Hematopoietic multipotent progenitor cell treated with erythropoietin and hydrocortisone succinate and interleukin-3 and kit ligand, for 4 days (in vitro differentiated cells): ENCODE measurements at regions not wholly inside any gene's neighbourhood (a gene's known extent, or its start where the extent isn't known, plus 50 kb on each side); places are given as distances from the start of the nearest gene placed in this dataset.

ENCODE experiments used
- DNase-seq: peaks from one replicate; pipeline ENCODE4 v3.0.0-alpha.2; 2015

DNA sequence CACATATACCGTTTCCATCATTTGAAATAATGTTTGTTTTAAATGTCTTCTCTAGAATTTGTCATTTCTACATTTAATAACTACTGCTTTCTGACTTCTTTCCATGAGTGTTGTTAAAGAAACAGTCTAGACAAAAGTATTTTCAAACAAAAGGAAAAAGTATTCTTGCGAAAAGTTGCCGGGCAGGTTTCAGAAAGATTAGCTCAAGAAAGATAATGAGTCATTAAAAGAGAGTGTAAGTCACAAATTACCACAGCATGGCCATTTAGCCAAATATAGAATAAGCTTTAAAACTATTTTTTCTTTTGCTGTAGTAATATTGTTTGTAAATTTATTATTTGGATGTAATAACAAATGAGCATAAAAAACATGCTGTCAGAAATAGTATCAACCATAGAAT lies 493.0 kb downstream of the TLL1 start:
- DNase-seq = no peak

- DNase-seq = no peak
These were observed 504.5 kb downstream of the TLL1 start for GRCh38 chr4:166377578-166377977.

GRCh38 chr4:166386491-166387360 lies 513.7 kb downstream of the TLL1 start:
- no peak for DNase-seq

DNA sequence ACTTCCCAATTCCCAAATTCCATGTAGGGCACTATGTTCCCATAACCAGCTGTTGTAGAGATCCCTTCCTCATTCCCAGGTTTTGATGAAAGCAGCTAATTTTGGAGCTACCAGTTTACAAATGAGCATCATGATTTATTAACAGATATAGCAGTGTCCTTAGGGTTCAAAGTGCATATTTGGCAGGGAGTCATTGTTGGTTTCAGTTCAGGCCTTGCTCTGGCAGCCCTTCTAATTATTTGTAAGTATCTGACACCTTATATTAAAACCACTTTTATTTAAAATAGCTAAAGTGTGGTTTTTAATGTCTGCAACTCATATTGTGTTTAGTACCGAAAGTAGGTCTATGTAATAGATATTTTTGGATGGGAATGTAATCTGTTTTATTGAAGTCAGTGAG lies 518.5 kb downstream of the TLL1 start:
- no peak for DNase-seq

DNA sequence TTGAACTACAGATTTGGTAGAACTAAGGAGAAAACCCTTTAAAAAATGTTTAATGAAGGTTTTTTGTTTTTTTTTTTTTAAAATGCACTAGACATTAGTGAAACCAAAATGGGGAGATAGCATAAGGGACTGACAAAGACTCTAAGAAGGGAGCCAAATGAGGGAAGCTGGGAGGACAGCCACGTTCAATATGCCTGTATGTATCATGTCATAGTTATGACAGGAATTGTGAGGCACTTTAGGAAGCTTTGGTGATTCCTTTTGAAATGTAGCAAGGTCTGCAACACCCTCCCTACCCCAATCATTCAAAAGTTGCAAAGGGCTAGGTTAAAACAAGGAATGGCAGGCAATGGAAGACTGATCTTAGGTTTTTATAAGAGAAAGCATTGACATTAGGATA lies 526.0 kb downstream of the TLL1 start:
- no peak for DNase-seq

DNA sequence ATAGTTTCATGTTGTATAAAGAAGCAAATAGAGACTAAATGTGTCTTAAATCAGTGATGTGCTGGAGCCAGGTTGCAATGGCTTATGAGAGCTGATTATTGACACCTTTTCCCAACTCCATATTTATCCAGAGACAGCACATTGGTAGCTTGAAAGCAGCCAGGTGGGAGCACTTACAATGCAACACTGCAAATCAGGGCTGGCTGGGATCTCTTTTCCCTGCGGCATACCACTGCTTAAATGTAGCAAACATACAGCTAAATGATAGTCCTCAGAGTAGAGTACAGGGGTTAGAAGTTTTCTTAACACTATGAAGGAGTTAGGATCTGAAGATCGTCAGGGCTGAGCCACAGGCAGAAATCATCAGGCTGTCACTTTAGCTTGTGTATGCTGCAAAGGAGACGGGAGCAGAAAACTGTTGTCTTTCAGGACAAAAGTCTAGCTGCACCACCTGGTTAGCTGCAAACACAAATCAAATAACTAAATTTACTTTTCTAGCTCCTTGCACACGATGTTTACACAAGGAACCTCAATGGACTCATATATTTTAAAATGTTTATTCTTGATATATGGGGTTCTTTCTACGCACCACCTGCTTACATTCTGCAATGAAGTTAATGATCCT lies 527.3 kb downstream of the TLL1 start:
- no peak for DNase-seq

DNA sequence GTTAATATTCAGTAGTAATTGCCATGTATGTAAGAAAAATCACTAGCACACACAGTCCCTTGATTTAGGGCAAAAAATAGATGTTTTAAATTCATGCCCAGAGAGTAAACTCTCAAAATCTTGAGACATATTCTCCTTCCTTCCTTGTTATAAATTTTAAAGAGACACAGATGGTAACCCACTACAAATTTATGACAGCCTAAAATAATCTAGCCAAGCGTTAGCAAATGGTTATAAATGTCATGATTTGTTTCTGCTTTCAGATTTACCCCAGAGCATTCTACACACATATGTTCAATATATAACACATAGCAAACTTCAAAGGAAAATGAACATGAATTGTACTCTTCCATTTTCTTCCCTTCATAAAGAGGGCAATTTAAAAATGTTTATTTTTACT lies 540.3 kb downstream of the TLL1 start:
- DNase-seq = no peak

- DNase-seq = no peak
These were observed 541.4 kb downstream of the TLL1 start for GRCh38 chr4:166414431-166414830.

DNA sequence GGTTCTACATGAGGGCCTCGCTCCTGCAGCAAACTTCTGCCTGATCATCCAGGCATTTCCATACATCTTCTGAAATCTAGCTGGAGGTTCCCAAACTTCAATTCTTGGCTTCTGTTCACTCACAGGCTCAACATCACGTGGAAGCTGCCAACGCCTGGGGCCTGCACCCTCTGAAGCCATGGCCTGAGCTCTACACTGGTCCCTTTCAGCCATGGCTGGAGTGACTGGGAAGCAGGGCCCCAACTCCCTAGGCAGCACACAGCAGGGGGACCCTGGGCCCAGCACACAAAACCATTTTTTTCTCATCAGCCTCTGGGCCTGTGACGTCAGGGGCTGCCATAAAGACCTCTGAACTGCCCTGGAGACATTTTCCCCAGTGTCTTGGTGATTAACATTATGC lies 542.7 kb downstream of the TLL1 start:
- no peak for DNase-seq

DNA sequence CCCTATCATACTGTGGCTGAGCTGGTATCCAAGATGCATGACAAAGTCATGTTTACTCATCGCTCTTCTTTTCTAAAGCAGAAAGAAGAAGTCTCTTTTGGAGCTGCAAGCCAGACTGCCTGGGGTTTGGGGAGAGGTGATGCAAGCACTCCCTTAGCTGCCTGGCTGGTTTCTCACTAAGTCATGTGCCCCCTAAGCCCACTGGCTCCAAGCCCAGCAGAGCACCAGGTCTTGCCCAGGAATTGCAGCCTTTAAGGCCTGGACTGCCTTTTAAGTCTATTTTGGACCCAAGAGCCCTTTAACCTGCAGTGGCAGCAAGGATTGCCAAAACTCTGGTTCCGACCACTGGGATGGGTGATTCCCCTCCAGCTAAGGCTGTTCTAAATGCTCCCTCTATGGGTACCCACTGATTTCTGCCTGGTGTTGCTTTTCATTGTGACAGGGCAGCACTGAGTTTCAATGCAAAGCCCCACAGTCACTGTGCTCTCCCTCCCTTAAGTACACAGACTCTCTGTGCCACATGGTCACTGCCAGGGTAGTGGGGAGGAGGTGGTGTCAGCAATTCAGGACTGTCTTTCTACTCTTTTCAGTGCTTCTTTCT lies 548.6 kb downstream of the TLL1 start:
- DNase-seq = peak; percentile 3

- no peak for DNase-seq
These were observed 549.4 kb downstream of the TLL1 start for GRCh38 chr4:166422475-166422874.

DNA sequence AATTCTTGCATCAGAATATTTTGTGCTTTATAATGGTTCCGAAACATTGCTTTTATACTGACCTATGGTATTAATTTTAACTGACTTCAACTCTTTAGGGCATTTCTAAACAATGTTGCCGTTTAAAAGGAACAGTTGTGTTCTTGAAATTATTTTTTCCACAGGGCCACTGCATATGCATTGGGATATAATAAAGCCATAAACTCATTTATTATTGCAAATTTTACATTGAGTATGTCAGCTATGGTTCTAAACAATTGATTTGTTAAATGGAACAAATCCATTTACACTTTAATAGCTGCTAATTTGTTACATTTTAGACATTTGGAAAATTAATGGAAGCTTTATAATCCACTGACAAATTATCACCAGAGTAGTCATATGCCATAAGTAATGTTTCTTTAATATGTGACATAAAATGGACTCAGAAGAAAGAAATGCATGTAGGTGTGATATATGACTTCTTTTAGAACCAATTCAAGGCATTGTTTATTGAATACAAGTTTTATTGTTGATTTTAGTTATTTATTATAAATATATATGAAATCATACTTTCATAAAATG lies 553.3 kb downstream of the TLL1 start:
- DNase-seq = no peak

DNA sequence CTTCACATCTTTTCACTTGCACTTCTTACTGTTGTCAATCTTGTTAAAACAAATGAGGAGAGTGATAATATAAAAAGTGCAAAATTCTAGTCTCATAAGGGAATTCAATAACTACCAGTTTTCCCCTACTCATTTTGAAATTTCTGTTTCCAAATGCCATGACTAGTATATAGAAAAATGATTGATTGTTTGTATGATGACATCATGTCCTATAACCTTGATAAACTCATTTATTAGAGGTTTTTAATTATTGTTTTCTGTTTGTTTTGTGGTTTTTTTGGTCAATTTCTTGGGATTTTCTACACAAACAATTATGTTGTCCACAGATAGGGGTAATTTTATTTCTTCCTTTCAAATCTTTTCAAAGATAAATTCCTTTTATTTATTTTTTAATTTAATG lies 559.1 kb downstream of the TLL1 start:
- DNase-seq = no peak

GRCh38 chr4:166432842-166433241 lies 559.8 kb downstream of the TLL1 start:
- DNase-seq = no peak

DNA sequence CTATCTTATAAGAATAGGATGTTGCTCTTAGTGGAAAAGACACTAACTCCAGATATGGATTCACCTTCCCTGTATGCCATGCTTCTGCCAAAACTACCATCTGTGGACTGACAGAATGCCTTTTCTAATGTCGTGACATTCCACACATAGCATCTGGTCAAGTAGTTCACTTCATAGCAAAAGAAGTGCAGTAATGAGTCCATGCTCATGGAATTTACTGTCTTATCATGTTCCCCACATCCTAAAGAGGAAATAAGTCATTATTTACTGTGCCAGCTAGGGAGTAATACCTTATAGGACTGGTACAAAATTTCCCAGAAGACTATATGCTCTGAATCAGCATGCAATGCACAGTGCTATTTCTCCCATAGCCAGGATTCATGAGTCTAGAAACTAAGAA lies 562.4 kb downstream of the TLL1 start:
- no peak for DNase-seq

- no peak for DNase-seq
These were observed 585.7 kb downstream of the TLL1 start for GRCh38 chr4:166458756-166459155.

- no peak for DNase-seq
These were observed 586.6 kb downstream of the TLL1 start for GRCh38 chr4:166459621-166460020.

GRCh38 chr4:166460769-166461550 lies 587.9 kb downstream of the TLL1 start:
- no peak for DNase-seq

GRCh38 chr4:166481055-166481454 lies 608.0 kb downstream of the TLL1 start:
- peak; percentile 42 for DNase-seq

- peak; percentile 15 for DNase-seq
These were observed 608.7 kb downstream of the TLL1 start for GRCh38 chr4:166481739-166482138.

DNA sequence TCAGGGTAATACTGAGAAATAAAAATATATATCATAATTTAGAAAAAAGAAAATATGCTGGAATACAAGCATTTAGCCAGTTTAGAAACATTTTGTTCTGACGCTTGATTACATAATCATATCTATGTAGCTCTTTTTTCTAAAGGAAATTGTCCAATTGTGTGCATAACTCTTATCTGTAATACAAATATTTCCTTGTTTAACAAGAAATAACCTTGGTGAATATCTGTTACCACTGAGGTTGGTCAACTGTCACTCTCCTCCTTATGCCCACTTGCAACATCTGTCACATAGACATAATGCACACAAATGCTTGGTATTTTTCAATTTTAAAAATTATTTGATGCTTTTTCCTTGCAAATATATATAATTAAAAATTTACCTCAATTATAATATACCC lies 609.7 kb downstream of the TLL1 start:
- peak; percentile 65 for DNase-seq

GRCh38 chr4:166491635-166492034 lies 618.6 kb downstream of the TLL1 start:
- DNase-seq = no peak

DNA sequence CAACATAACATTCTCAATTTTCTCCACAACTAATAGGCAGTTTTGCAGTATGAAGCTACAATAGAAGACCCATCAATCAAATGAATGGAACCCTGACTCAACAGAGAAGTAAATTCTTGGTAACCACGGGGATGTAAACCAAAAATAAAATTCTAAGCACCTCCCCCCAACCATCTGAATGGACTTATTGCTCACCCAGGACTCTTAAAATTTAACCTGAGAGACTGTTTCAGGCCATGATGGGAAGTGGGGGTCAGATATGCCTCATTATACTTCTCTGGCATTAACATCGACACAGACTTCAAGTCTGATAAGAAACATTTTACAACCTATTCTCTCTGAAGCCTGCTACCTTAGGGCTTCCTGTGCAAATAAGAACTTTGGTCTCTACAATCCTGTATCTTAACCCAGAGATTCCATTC lies 620.9 kb downstream of the TLL1 start:
- DNase-seq = peak; percentile 15
